SKM-1 (cell line): ENCODE measurements at regions not wholly inside any gene's neighbourhood (a gene's known extent, or its start where the extent isn't known, plus 50 kb on each side); places are given as distances from the start of the nearest gene placed in this dataset.

ENCODE experiments used
- DNase-seq: peaks from one replicate; lab custom pipeline; 2025; ENCODE audit not compliant: unreplicated experiment; lab: John Stamatoyannopoulos, UW

DNA sequence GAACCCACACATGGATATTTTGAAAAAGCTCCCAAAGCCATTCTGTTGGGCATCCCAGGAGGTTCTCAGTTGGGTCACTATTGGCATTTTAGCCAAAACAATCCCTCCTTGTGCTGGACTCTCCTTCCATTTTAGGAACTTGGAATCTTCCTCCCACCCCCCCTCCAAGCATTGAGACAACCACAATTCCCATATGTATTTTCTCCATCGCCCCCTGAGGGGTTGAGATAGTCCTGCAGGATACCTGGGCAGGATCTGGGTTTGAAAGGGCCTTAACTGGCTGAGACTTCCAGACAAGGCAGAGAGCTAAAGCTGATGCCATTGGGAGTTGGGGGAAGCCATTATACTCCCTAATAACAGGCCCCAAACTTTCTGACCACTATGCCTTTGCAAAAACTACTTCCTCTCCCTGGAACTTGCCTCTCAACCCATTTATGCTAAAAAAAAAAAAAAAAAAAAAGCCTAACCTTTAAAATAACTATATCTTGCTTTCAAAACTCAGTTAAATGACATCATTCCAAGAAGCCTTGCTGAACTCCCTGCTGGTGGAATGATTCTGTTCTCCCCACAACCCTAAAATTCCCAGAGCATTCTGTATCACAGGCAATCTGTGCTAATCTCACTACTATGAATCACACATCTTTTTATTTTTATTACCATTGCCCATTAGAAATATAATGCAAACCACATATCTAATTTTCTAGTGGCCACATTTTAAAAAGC lies 77.5 kb upstream of the PDE1C start:
- DNase-seq: no peak

DNA sequence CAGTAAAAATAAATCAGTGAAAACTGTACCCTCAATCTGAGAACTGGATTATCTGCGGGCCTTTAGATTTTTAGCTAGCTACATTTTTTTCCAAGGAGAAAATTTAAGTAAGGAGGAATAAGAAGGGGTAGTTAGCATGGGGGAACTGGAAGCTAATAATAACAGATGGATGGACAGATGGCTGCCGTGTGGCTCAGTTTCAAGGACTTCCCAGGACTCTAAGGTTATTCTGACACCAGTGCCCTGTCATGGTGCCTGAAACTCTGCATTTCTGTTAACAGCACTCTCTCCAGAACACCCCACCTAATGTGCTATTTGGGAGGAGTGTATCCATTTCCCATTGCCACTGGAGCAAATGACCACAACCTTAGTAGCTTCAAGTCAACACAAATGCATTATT lies 75.7 kb upstream of the PDE1C start:
- no peak for DNase-seq

DNA sequence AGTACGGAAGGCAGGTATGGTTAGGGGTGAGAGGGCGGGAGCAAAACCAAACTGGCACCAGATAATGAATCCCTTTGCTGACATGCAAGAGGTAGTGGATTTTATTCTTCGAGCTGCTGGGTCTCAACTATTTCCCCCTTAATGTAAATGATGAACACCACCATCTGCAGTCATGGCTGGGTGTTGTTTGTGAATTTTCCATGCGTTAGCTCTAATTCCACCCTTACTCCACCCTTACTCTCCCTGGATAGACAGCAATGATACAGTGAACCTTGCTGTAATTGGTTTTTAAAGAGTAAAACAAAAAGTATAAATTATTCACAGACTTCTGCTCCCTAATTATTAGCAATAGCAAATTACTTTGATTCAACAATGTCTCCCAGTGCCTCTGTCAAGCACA lies 74.5 kb upstream of the PDE1C start:
- DNase-seq: no peak

DNA sequence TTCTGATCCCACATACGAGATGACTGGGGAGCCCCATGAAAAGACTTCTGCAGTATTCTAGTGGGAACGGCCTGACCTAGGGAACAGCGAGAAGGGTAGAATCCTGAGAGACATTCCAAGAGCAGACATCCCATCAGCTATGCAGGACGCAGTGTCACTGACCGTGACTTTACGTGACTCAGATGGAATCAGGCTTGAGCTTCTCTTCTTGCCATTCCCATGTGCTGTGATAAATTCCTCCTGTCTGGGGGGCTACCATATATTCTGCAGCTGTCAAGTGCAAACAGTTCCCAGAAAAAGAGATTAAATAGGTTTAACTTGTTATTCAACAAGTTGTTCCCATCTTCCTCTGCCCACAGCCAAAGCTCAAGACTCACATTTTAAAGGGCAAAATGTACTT lies 73.1 kb upstream of the PDE1C start:
- no peak for DNase-seq

DNA sequence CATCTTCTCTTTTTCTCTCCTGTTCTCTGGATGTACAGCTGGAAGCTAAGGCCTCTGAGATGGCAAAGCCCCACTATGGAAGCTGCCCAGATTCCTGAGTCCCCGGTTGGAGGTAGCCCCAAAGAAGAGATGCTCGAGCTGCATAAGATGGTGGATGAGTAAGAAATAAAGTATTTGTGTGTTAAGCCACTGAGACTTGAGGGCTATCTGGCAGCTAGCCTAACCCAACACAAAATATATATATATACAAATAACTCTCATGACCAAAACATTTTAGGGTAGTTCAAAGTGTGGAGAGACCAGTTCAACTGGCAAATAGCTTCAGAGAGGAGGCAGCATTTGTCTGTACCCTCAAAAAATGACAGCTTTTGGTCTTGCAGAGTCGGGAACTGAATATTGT lies 72.4 kb upstream of the PDE1C start:
- DNase-seq: no peak

DNA sequence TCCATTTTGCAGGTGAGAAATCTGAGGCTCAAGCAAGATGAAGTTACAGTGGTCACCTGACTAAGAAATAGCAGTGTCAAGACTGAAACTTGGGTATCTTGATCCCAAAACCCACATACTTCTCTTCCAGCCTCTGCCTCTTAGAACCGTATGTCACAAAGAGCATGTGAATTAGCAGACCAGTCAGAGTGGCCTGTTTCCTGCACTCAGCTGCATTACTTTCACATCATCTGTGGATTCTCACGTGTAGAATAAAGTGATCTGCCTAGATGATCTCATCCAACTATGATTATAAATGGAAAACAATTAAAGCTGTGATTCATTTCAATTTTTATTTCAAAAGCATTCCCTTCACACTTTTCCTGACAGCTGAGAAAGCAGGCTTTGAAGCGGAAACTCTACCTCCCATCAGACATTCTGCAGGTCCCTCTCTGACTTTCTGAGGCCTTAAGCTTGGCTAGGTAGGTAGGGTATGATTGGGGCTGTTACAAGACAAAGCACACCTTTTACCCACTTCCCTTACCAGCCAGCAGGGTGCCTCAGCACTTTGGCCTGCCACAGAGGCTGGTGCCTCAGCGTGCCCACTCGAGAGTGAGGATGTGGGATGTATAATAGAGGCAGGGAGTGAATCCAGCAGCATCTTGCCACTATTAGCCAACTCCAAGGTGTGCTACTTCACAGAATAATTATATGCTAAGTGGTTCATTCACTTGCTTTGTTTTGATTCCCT lies 70.2 kb upstream of the PDE1C start:
- no peak for DNase-seq

DNA sequence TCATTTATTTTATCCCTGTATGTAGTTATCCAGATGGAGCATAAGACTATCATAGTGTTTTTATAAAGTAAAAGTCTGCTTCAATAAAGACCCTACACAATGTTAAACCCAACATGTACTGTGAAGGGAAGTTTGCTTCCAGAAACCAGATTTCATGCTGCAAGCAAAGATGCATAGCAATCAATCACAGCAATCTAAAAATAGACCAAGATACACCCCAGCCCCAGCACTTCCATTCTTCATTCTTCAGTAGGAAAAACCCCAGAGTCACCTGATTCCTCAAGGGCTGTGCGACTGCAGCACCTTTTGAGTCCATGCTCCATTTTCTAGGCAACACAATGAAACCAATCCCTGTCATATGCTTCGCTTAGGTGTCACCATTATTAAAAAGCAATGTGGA lies 66.9 kb upstream of the PDE1C start:
- no peak for DNase-seq

DNA sequence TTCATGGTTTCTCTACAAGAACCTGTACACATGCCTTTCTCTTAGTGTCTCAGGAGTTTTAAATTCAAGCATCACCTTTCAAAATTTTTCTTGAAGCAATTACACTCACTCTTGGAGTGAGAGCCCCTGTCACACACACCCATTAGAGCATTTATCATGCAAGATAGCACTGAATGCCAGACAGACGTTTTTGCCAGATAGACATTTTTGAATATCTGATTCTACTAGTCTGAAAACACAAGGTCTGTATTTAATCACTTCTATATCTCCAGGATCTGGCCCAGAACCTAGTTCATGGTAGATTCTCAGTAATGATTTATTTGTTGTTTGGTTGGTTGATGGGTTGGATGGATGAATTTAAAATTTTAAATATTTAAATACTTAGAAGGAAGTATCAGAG lies 60.9 kb upstream of the PDE1C start:
- no peak for DNase-seq

DNA sequence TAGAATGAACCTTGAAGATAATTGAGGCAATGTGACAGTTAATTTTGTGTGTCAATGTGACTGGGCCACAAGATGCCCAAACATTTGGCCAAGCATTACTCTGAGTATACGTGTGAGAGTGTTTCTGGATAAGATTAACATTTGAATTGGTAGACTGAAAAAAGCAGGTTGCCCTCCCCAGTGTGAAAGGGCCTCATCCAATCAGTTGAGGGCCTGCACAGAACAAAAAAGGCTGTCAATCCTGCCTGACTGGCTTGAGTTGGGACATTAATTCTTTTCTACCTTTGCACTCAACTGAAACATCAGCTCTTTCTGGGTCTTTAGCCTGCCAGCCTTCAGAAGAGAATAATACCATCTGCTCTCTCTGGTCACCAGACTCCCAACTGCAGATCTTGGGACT lies 56.6 kb upstream of the PDE1C start:
- no peak for DNase-seq
